Activated CD4-positive, alpha-beta T cell treated with anti-CD3 and anti-CD28 coated beads for 4 hours (primary cell): ENCODE measurements at regions not wholly inside any gene's neighbourhood (a gene's known extent, or its start where the extent isn't known, plus 50 kb on each side); places are given as distances from the start of the nearest gene placed in this dataset.

Experiments used
- DNase-seq, 2 donors: peaks; one replicate each; pipeline ENCODE4 v3.0.0-alpha.2; 2020

GRCh38 chr13:104871456-104871855 is 1664.0 kb downstream of the EFNB2 start:
- DNase-seq: no peak

GRCh38 chr13:104869501-104869900 is 1666.0 kb downstream of the EFNB2 start:
- no peak for DNase-seq

- no peak for DNase-seq
These were observed 1666.7 kb downstream of the EFNB2 start for GRCh38 chr13:104868806-104869205.

- no peak for DNase-seq
These were observed 1679.9 kb downstream of the EFNB2 start for GRCh38 chr13:104855581-104855980.

GRCh38 chr13:104854698-104855097 is 1680.8 kb downstream of the EFNB2 start:
- no peak for DNase-seq

- DNase-seq: no peak
These were observed 1681.5 kb downstream of the EFNB2 start for GRCh38 chr13:104854007-104854406.

GRCh38 chr13:104847922-104848321 is 1687.5 kb downstream of the EFNB2 start:
- no peak for DNase-seq

- no peak for DNase-seq
These were observed 1692.1 kb downstream of the EFNB2 start for GRCh38 chr13:104843401-104843800.

- no peak for DNase-seq
These were observed 1694.4 kb downstream of the EFNB2 start for GRCh38 chr13:104841110-104841509.

- DNase-seq: no peak
These were observed 1697.7 kb downstream of the EFNB2 start for GRCh38 chr13:104837756-104838155.

GRCh38 chr13:104833221-104833620 is 1702.2 kb downstream of the EFNB2 start:
- no peak for DNase-seq

GRCh38 chr13:104832231-104832630 is 1703.2 kb downstream of the EFNB2 start:
- DNase-seq: no peak

- DNase-seq: no peak
These were observed 1703.6 kb downstream of the EFNB2 start for GRCh38 chr13:104831831-104832230.

GRCh38 chr13:104823709-104824108 is 1711.8 kb downstream of the EFNB2 start:
- no peak for DNase-seq

GRCh38 chr13:104823071-104823470 is 1712.4 kb downstream of the EFNB2 start:
- no peak for DNase-seq

- DNase-seq: no peak
These were observed 1718.2 kb downstream of the EFNB2 start for GRCh38 chr13:104817271-104817670.

- DNase-seq: no peak
These were observed 1718.7 kb downstream of the EFNB2 start for GRCh38 chr13:104816726-104817125.

- DNase-seq: no peak
These were observed 1725.2 kb downstream of the EFNB2 start for GRCh38 chr13:104810242-104810641.

- no peak for DNase-seq
These were observed 1726.0 kb downstream of the EFNB2 start for GRCh38 chr13:104809483-104809882.

GRCh38 chr13:104805346-104805745 is 1730.1 kb downstream of the EFNB2 start:
- no peak for DNase-seq

- DNase-seq: no peak
These were observed 1732.9 kb upstream of the SLC10A2 start for GRCh38 chr13:104799152-104799551.

GRCh38 chr13:104798486-104798885 is 1732.3 kb upstream of the SLC10A2 start:
- DNase-seq: no peak

GRCh38 chr13:104796581-104796980 is 1730.4 kb upstream of the SLC10A2 start:
- no peak for DNase-seq

- no peak for DNase-seq
These were observed 1719.7 kb upstream of the SLC10A2 start for GRCh38 chr13:104785952-104786351.

- no peak for DNase-seq
These were observed 1718.7 kb upstream of the SLC10A2 start for GRCh38 chr13:104784891-104785290.

GRCh38 chr13:104782741-104783140 is 1716.5 kb upstream of the SLC10A2 start:
- DNase-seq: no peak
